RWPE1 (cell line): ENCODE measurements at regions not wholly inside any gene's neighbourhood (a gene's known extent, or its start where the extent isn't known, plus 50 kb on each side); places are given as distances from the start of the nearest gene placed in this dataset.

ENCODE experiments used
- CTCF ChIA-PET: fragments of 350-600 bp; sonication (Branson Sonifier 250); formaldehyde crosslinking; extraction: SDS; loops from one replicate; lab custom pipeline; 2021; lab: Yijun Ruan, JAX
- POLR2A ChIA-PET: fragments of 400-600 bp; formaldehyde crosslinking; extraction: SDS; loops from one replicate; lab custom pipeline; 2020; ENCODE audit warnings: antibody characterized with exemption; ENCODE audit not compliant: low non-redundant PET; lab: Yijun Ruan, JAX
- DNase-seq: peaks from one replicate; pipeline ENCODE4 v3.0.0; 2012; ENCODE audit warnings: low spot score
- H3K27ac ChIP-seq: fragments of 450-650 bp; 2 replicates; pipeline ENCODE4 v1.5.1; 2017
- TF ChIP-seq, protein P1 (sequence below): fragments of 450-650 bp; conservative IDR thresholded peaks from 2 replicates; pipeline ENCODE4 v1.5.1; 2017; ENCODE audit warnings: low read depth, mild to moderate bottlenecking

DNA sequence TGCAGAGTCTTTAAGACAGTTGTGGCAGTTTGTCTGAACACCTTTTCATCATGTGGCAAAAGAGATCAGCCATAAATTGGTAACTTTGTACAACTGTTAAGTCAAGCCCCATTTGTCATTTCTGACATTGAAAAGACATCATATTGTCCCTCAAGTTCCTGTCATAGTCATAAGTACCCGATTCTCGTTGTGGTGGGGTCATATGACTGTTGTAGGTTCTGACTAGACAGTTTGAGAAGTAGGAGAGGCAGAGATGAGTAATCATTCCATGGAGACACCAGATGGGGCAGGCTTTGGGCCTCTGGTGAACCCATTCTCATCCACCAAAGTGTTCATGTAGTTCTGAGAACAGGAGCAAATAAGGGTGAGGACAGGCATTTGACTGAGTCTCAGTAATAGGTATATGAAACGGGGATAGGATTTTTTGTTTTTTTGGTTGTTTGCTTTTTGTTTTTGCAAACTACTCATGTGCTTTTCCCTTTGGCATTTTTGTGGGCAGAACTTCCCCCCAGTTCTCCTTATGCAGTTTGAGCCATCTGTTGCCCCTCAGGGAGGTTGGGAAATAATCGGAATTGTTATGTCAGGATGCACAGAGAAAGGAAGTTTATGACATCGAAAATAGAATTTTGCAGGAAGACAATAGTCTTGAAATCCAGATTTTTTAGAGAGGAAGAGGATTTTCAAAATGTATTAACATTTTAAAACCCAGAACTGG, 86.9 kb upstream of the KCNE2 start:
- no peak for DNase-seq
- POLR2A ChIA-PET = no interaction called here
- CTCF ChIA-PET = no interaction called here
- TF ChIP-seq, protein P1, sequence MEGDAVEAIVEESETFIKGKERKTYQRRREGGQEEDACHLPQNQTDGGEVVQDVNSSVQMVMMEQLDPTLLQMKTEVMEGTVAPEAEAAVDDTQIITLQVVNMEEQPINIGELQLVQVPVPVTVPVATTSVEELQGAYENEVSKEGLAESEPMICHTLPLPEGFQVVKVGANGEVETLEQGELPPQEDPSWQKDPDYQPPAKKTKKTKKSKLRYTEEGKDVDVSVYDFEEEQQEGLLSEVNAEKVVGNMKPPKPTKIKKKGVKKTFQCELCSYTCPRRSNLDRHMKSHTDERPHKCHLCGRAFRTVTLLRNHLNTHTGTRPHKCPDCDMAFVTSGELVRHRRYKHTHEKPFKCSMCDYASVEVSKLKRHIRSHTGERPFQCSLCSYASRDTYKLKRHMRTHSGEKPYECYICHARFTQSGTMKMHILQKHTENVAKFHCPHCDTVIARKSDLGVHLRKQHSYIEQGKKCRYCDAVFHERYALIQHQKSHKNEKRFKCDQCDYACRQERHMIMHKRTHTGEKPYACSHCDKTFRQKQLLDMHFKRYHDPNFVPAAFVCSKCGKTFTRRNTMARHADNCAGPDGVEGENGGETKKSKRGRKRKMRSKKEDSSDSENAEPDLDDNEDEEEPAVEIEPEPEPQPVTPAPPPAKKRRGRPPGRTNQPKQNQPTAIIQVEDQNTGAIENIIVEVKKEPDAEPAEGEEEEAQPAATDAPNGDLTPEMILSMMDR = no peak
- no peak overlapping the region for H3K27ac ChIP-seq

DNA sequence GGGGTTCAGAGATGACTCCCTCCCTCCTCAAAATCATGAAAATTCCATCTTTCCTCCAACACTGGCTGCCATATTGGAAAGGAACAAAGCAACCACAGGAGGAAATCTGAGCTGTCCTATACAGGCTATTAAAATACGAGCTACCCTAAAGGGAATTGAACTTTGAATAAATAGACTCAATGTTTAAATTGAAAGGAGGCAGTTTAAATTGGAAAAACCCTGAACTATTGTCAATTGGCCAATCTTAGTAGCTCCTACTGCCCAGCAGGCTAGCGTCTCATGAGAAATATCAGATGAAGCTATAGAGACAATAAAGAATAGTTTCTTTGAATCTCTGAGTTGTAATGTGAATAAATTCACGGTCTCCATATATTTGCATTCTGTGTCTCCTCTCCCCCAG, 85.4 kb upstream of the KCNE2 start:
- TF ChIP-seq, protein P1 = no peak
- POLR2A ChIA-PET = interaction anchor here (0.6 kb wide), 1 partner anchor 23 kb away, joined by 3 read pairs; no protein-coding TSS in a partner anchor
- DNase-seq = no peak
- CTCF ChIA-PET = no interaction called here
- no peak overlapping the region for H3K27ac ChIP-seq

DNA sequence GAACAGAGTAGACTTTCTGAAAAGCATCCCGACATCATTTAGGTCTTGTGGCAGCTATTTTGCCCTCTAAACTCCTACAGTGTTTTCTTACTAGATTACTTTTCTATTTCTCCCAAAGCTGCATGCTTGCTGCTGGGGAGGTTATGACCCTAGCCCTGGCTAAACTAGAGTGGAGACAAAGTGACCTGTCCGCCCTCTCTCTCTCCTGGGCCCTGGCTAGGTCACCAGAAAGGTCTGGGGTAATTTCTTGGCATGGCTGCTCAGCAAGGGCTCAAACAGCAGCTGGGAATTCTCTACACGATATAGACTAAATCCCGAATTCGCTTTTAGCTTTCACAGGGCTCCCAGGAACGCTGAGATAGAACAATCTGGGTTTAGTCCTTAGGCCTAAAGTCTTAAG, 84.5 kb upstream of the KCNE2 start:
- TF ChIP-seq, protein P1 = no peak
- no peak overlapping the region for H3K27ac ChIP-seq
- ChIA-PET CTCF (no interaction called here), POLR2A (no interaction called here)
- no peak for DNase-seq

DNA sequence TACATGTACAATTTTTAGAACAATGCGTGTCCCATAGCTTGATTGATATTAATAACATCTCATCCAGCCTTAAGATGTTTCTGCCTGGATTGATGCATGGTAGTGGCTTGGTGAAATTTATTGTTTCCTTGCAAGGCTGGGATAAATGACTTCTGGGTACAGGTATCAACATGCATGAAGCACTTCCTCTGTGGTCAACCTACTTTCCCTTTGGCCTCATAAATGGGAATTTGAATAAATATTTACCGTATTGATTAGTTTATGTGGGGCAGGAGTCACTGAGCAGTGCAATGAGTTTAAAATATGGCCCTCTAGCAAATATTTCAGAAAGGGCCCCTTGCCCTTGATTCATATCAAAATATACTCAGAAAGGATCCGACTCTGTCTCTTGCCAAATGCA, 83.9 kb upstream of the KCNE2 start:
- CTCF ChIA-PET = no interaction called here
- H3K27ac ChIP-seq = no peak overlapping the region
- DNase-seq = peak; percentile 17
- POLR2A ChIA-PET = no interaction called here
- TF ChIP-seq, protein P1 = no peak

DNA sequence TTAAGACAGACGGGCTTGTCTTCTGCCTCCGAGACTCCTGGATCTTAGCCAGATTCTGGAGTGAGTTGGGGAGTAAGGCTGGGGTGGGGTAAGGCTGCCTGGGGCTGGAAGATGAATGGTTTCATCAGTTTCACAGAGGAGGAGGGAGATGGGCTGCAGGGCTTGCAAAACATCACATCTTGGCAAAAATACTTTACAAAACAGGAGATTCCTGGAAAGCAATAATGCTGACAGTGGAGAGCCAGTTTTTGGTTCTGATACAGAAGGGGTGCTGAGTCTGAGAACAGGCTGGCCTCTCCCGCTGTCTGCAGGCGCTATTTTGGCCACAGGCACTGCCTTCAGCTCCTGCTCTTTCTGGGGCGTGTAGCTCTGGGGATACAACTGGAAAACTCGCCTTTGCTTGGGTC, 83.4 kb upstream of the KCNE2 start:
- POLR2A ChIA-PET = no interaction called here
- DNase-seq = peak; percentile 10
- TF ChIP-seq, protein P1 = no peak
- H3K27ac ChIP-seq = no peak overlapping the region
- CTCF ChIA-PET = no interaction called here

DNA sequence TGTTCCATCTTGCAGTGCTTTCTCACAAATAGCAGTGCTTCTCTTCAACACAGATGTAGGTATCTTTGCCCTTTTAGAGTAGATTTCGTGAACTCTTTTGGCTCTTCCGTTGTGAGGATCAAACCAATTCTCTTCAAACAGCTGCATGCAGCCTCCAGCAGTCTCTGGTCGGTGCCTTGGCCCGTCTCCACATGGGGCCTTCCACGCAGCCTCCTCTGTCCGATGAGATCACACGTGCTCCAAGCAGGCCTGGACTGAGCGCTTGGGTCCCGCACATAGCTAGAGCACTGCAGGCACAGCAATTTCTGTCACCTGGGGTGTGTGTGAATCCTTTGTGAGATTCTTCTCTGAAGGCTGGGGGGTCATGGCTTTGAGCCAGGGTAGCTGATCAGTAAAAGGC, 82.8 kb upstream of the KCNE2 start:
- ChIA-PET CTCF (no interaction called here), POLR2A (no interaction called here)
- DNase-seq = no peak
- H3K27ac ChIP-seq = no peak overlapping the region
- TF ChIP-seq, protein P1 = no peak
